Sigmoid colon (tissue), 4 donors: ENCODE measurements at regions not wholly inside any gene's neighbourhood (a gene's known extent, or its start where the extent isn't known, plus 50 kb on each side); places are given as distances from the start of the nearest gene placed in this dataset.

Experiments
- EP300 ChIP-seq, 4 donors: sonication (generic); formaldehyde crosslinking; IDR thresholded peaks; one replicate each; pipeline ENCODE4 v1.6.1; 2017; ENCODE audit warnings: antibody characterized with exemption in 4 of 4
- POLR2A ChIP-seq, 2 donors: fragments of 450-650 bp; IDR thresholded peaks; one replicate each; pipeline ENCODE4 v1.6.1; 2016; ENCODE audit warnings: antibody characterized with exemption in 2 of 2, mild to moderate bottlenecking in 2 of 2, moderate library complexity in 2 of 2
- POLR2AphosphoS5 ChIP-seq, 4 donors: sonication (generic); formaldehyde crosslinking; IDR thresholded peaks; one replicate each; pipeline ENCODE4 v1.6.1; 2017; ENCODE audit warnings: antibody characterized with exemption in 4 of 4
- TF ChIP-seq, protein P1 (sequence below), 4 experiments: fragments of 450-650 bp in 3 of 4; fragments of 200-600 bp in 1 of 4; IDR thresholded peaks; one replicate each; pipeline ENCODE4 v1.5.1; 2016 to 2019; ENCODE audit warnings: antibody characterized with exemption in 4 of 4, mild to moderate bottlenecking in 3 of 4, moderate library complexity in 2 of 4

DNA sequence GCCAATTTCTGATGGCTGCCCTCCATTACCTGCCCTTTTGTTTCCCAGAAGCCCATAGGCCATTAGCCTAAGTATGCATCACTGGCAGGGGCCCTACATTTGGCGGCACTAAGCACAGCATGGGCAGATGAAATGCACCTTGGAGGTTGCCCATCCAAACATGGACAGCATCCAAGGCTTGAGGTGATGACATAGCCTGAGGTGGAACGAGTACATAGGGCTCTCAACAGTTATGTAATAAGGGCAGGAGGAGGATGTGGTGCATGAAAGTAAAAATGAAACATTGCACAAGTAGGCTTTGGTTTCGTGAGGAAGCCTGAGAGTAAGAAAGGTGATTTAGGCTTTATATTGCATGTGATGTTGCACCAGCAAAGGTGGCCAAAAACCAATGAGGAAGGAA, 148.1 kb downstream of the FAM76B start:
- TF ChIP-seq, protein P1, sequence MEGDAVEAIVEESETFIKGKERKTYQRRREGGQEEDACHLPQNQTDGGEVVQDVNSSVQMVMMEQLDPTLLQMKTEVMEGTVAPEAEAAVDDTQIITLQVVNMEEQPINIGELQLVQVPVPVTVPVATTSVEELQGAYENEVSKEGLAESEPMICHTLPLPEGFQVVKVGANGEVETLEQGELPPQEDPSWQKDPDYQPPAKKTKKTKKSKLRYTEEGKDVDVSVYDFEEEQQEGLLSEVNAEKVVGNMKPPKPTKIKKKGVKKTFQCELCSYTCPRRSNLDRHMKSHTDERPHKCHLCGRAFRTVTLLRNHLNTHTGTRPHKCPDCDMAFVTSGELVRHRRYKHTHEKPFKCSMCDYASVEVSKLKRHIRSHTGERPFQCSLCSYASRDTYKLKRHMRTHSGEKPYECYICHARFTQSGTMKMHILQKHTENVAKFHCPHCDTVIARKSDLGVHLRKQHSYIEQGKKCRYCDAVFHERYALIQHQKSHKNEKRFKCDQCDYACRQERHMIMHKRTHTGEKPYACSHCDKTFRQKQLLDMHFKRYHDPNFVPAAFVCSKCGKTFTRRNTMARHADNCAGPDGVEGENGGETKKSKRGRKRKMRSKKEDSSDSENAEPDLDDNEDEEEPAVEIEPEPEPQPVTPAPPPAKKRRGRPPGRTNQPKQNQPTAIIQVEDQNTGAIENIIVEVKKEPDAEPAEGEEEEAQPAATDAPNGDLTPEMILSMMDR (IDR thresholded peaks at IDR 0.05) = no peak
- TF ChIP-seq POLR2A (IDR thresholded peaks at IDR 0.05) (no peak), EP300 (IDR thresholded peaks at IDR 0.05) (no peak), POLR2AphosphoS5 (IDR thresholded peaks at IDR 0.05) (no peak)
